IMR-90 (cell line): ENCODE measurements at regions not wholly inside any gene's neighbourhood (a gene's known extent, or its start where the extent isn't known, plus 50 kb on each side); places are given as distances from the start of the nearest gene placed in this dataset.

ENCODE experiments used
- ATAC-seq: fragments of 200-7000 bp; cut with Tn5 transposase; 2 replicates; pipeline ENCODE4 v1.9.1; 2020; ENCODE audit warnings: low read depth, mild to moderate bottlenecking, moderate library complexity
- BruUV-seq: library from RNA; stranded (reverse); fragments of 400-500 nt; replicated peaks from 2 replicates; lab custom pipeline; 2021; lab: Mats Ljungman, UMichigan
- CTCF ChIA-PET: fragments of 300-600 bp; formaldehyde crosslinking; extraction: SDS; loops from one replicate; lab custom pipeline; 2021; ENCODE audit warnings: antibody characterized with exemption; lab: Yijun Ruan, JAX
- POLR2A ChIA-PET: fragments of 300-600 bp; sonication (Branson Sonifier 250); formaldehyde crosslinking; loops from one replicate; lab custom pipeline; 2022; ENCODE audit warnings: antibody characterized with exemption; ENCODE audit not compliant: unreplicated experiment; lab: Charles Lee
- DNase-seq: peaks from one replicate; pipeline ENCODE4 v3.0.0; 2013
- H2AFZ ChIP-seq: replicated peaks from 2 replicates; pipeline ENCODE3; 2013; ENCODE audit warnings: low read length, mild to moderate bottlenecking; ENCODE audit not compliant: poor library complexity
- H2AK5ac ChIP-seq: 2 replicates; pipeline ENCODE4 v1.6.1; 2013; ENCODE audit warnings: low read depth, low read length, inconsistent platforms
- H2AK9ac ChIP-seq: replicated peaks from 2 replicates; pipeline ENCODE3; 2013; ENCODE audit warnings: mild to moderate bottlenecking, low read depth, low read length, moderate library complexity; ENCODE audit not compliant: poor library complexity
- H2BK120ac ChIP-seq: 2 replicates; pipeline ENCODE4 v1.6.1; 2013; ENCODE audit warnings: low read depth, low read length, inconsistent platforms
- H2BK15ac ChIP-seq: 3 replicates; pipeline ENCODE4 v1.6.1; 2013; ENCODE audit warnings: low read depth, low read length, inconsistent platforms
- H2BK20ac ChIP-seq: 2 replicates; pipeline ENCODE4 v1.6.1; 2013; ENCODE audit warnings: low read depth, mild to moderate bottlenecking, inconsistent platforms, low read length, moderate library complexity
- H2BK5ac ChIP-seq: 2 replicates; pipeline ENCODE4 v1.6.1; 2013; ENCODE audit warnings: mild to moderate bottlenecking, low read depth, low read length, inconsistent platforms; ENCODE audit not compliant: poor library complexity, severe bottlenecking
- H3K14ac ChIP-seq: replicated peaks from 2 replicates; pipeline ENCODE4 v1.6.1; 2013; ENCODE audit warnings: low read depth, low read length, inconsistent platforms
- H3K18ac ChIP-seq: 2 replicates; pipeline ENCODE4 v1.6.1; 2013; ENCODE audit warnings: low read depth, low read length, control low read depth
- H3K23ac ChIP-seq: 2 replicates; pipeline ENCODE4 v1.6.1; 2013; ENCODE audit warnings: low read depth, low read length, inconsistent platforms
- H3K27ac ChIP-seq: 2 replicates; pipeline ENCODE4 v1.5.1; 2013; ENCODE audit warnings: mild to moderate bottlenecking, control low read depth, low read length; ENCODE audit not compliant: insufficient read depth
- H3K27me3 ChIP-seq: 2 replicates; pipeline ENCODE4 v1.6.1; 2013; ENCODE audit warnings: low read length; ENCODE audit not compliant: control insufficient read depth, insufficient read depth
- H3K36me3 ChIP-seq: 2 replicates; pipeline ENCODE4 v1.6.1; 2013; ENCODE audit warnings: low read length, mixed read lengths; ENCODE audit not compliant: control insufficient read depth, insufficient read depth
- H3K4ac ChIP-seq: 2 replicates; pipeline ENCODE4 v1.6.1; 2013; ENCODE audit warnings: low read depth, low read length, inconsistent platforms
- H3K4me1 ChIP-seq: 2 replicates; pipeline ENCODE4 v1.6.1; 2013; ENCODE audit warnings: low read length, mixed read lengths; ENCODE audit not compliant: control insufficient read depth, insufficient read depth
- H3K4me2 ChIP-seq: 2 replicates; pipeline ENCODE4 v1.6.1; 2013; ENCODE audit warnings: low read depth, mild to moderate bottlenecking, control low read depth, low read length, moderate library complexity
- H3K4me3 ChIP-seq: 2 replicates; pipeline ENCODE4 v1.5.1; 2013; ENCODE audit warnings: low read depth, mild to moderate bottlenecking, control low read depth, low read length, moderate library complexity; ENCODE audit not compliant: insufficient read depth
- H3K56ac ChIP-seq: 2 replicates; pipeline ENCODE4 v1.6.1; 2013; ENCODE audit warnings: low read length, inconsistent platforms; ENCODE audit not compliant: insufficient read depth; ENCODE audit errors: extremely low read depth
- H3K79me1 ChIP-seq, 2 experiments: 2 replicates each; pipeline ENCODE4 v1.6.1; 2013; ENCODE audit warnings: low read length in 2 of 2, inconsistent platforms in 1 of 2, low read depth in 1 of 2
- H3K9ac ChIP-seq: 2 replicates; pipeline ENCODE4 v1.6.1; 2013; ENCODE audit warnings: low read depth, low read length, control low read depth
- H3K9me1 ChIP-seq: 2 replicates; pipeline ENCODE4 v1.6.1; 2013; ENCODE audit warnings: low read length, inconsistent platforms; ENCODE audit not compliant: insufficient read depth
- H3K9me3 ChIP-seq: 2 replicates; pipeline ENCODE4 v1.6.1; 2013; ENCODE audit warnings: low read length; ENCODE audit not compliant: control insufficient read depth, insufficient read depth
- H4K20me1 ChIP-seq: 2 replicates; pipeline ENCODE4 v1.6.1; 2013; ENCODE audit warnings: low read length, inconsistent platforms; ENCODE audit not compliant: insufficient read depth
- H4K5ac ChIP-seq: 2 replicates; pipeline ENCODE4 v1.6.1; 2013; ENCODE audit warnings: mild to moderate bottlenecking, low read depth, low read length, control low read depth
- H4K8ac ChIP-seq, 2 experiments: 2 replicates each; pipeline ENCODE4 v1.6.1; 2013; ENCODE audit warnings: low read depth in 2 of 2, low read length in 2 of 2, control low read depth in 1 of 2, inconsistent platforms in 1 of 2
- H4K91ac ChIP-seq: 2 replicates; pipeline ENCODE4 v1.6.1; 2013; ENCODE audit warnings: low read depth, low read length, inconsistent platforms; ENCODE audit not compliant: insufficient read depth
- BHLHE40 ChIP-seq: fragments of 150-350 bp; IDR thresholded peaks from 2 replicates; pipeline ENCODE4 v1.6.1; 2016; ENCODE audit warnings: mild to moderate bottlenecking, low read depth, low read length
- CEBPB ChIP-seq: IDR thresholded peaks from 2 replicates; pipeline ENCODE4 v1.6.1; 2012; ENCODE audit warnings: low read depth, low read length, improper control_type of control experiment
- CHD1 ChIP-seq: IDR thresholded peaks from 2 replicates; pipeline ENCODE4 v1.6.1; 2012; ENCODE audit warnings: low read depth, low read length, improper control_type of control experiment
- FOS ChIP-seq: fragments of 150-350 bp; IDR thresholded peaks from 2 replicates; pipeline ENCODE4 v1.6.1; 2016; ENCODE audit warnings: low read depth, low read length
- MAFK ChIP-seq: IDR thresholded peaks from 2 replicates; pipeline ENCODE4 v1.6.1; 2012; ENCODE audit warnings: low read depth, low read length, improper control_type of control experiment
- MAZ ChIP-seq: IDR thresholded peaks from 2 replicates; pipeline ENCODE4 v1.6.1; 2012; ENCODE audit warnings: low read depth, mild to moderate bottlenecking, low read length, improper control_type of control experiment, moderate library complexity, borderline replicate concordance
- MXI1 ChIP-seq: IDR thresholded peaks from 2 replicates; pipeline ENCODE4 v1.6.1; 2012; ENCODE audit warnings: low read depth, mild to moderate bottlenecking, low read length, moderate library complexity, borderline replicate concordance
- NFE2L2 ChIP-seq: fragments of 150-350 bp; IDR thresholded peaks from 2 replicates; pipeline ENCODE4 v1.6.1; 2016; ENCODE audit warnings: low read depth, mild to moderate bottlenecking, low read length
- POLR2A ChIP-seq: IDR thresholded peaks from 2 replicates; pipeline ENCODE4 v1.6.1; 2012; ENCODE audit warnings: mild to moderate bottlenecking, low read depth, low read length
- RAD21 ChIP-seq: IDR thresholded peaks from 2 replicates; pipeline ENCODE4 v1.6.1; 2012; ENCODE audit warnings: low read length, improper control_type of control experiment
- RCOR1 ChIP-seq: IDR thresholded peaks from 2 replicates; pipeline ENCODE4 v1.6.1; 2012; ENCODE audit warnings: mild to moderate bottlenecking, low read length, improper control_type of control experiment; ENCODE audit not compliant: insufficient replicate concordance
- RFX5 ChIP-seq: IDR thresholded peaks from 2 replicates; pipeline ENCODE4 v1.8.0; 2012; ENCODE audit warnings: low read depth, mild to moderate bottlenecking, low read length, moderate library complexity
- SMC3 ChIP-seq: fragments of 150-350 bp; IDR thresholded peaks from 2 replicates; pipeline ENCODE4 v1.6.1; 2016; ENCODE audit warnings: low read depth, mild to moderate bottlenecking, antibody characterized with exemption, low read length, moderate library complexity
- WGBS, 2 experiments: methylation state at CpG; one replicate each; pipeline versions ENCODE4 v1.1.5 to v1.1.7; 2013; ENCODE audit warnings: missing lambda C conversion rate in 2 of 2; ENCODE audit not compliant: insufficient read length in 1 of 2; ENCODE audit errors: extremely low coverage in 2 of 2; 5-methylcytosine and 5-hydroxymethylcytosine counted together
- dilution Hi-C: fragments of 300-500 bp; cut with HindIII; formaldehyde crosslinking; loops from one replicate; pipeline ENCODE4 v1.14.3; 2018; ENCODE audit warnings: low sequenced_read_pairs; ENCODE audit not compliant: unreplicated experiment
- in situ Hi-C: fragments of 300-500 bp; cut with MboI; formaldehyde crosslinking; loops from 3 replicates; pipeline ENCODE4 v1.14.3; 2019; ENCODE audit warnings: low sequenced_read_pairs, inconsistent platforms, mixed read lengths
- intact Hi-C: fragments of 100-400 bp; cut with micrococcal nuclease; formaldehyde crosslinking; loops from 2 replicates; pipeline ENCODE4 v1.10.0; 2022
- TF ChIP-seq, protein P1 (sequence below): fragments of 150-350 bp; IDR thresholded peaks from 2 replicates; pipeline ENCODE4 v1.6.1; 2016; ENCODE audit warnings: low read depth, mild to moderate bottlenecking, low read length, moderate library complexity, borderline replicate concordance
- TF ChIP-seq, protein P2 (sequence below): conservative IDR thresholded peaks from 2 replicates; pipeline ENCODE4 v1.5.1; 2012; ENCODE audit warnings: mild to moderate bottlenecking, low read depth, low read length, improper control_type of control experiment
- TF ChIP-seq, protein P3 (sequence below): fragments of 150-350 bp; IDR thresholded peaks from 2 replicates; pipeline ENCODE4 v1.6.1; 2017; ENCODE audit warnings: mild to moderate bottlenecking, antibody characterized with exemption, low read length, low read depth

DNA sequence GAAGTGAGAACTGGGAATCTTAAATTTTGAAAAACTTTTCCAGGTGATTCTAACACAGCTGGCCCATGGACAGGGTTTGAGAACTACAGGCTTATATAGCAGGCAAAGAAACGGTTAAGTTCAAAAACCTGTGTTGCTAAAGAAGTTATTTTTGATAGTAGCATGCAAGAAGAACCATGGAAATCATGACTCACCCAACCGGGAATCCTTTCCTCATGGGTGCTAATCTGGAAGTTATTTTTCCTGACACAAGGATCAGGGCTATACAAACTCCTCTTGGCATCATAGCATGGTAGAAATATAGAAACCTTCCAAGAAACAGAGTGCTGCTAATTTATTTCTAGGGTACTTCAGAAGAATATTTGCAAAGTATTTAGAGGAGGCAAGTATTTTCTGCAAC, 588.7 kb downstream of the CCER1 start:
- Histone ChIP-seq H3K4ac (no peak overlapping the region), H4K20me1 (no peaks in the 10 kb centered on the region), H3K79me1 (no peaks in the 10 kb centered on the region), H4K5ac (no peak overlapping the region), H3K9me1 (no peaks in the 10 kb centered on the region), H3K4me1 (no peaks in the 10 kb centered on the region), H3K27me3 (no peaks in the 10 kb centered on the region), H3K9ac (no peak overlapping the region), H2AFZ (no peak overlapping the region), H3K4me2 (no peak overlapping the region), H3K56ac (no peak overlapping the region), H4K91ac (no peak overlapping the region), H2AK5ac (no peak overlapping the region), H3K18ac (no peak overlapping the region), H2BK5ac (no peak overlapping the region), H2BK20ac (no peak overlapping the region), H2AK9ac (no peak overlapping the region), H3K23ac (no peak overlapping the region), H3K4me3 (no peak overlapping the region), H3K14ac (no peak overlapping the region), H3K27ac (no peak overlapping the region), H3K9me3 (no peaks in the 10 kb centered on the region), H4K8ac (no peak overlapping the region), H3K36me3 (no peaks in the 10 kb centered on the region), H2BK120ac (no peak overlapping the region), H2BK15ac (no peak overlapping the region)
- DNase-seq (peak; percentile 36), ATAC-seq (no peak)
- WGBS, 2 experiments, result no CpG with 5 or more reads among the region's 2 CpGs
- no TSS peak for BruUV-seq
- dilution Hi-C loops, result no loop called here
- CTCF ChIA-PET, result no interaction called here
- intact Hi-C loops, result no loop called here
- in situ Hi-C loops, result no loop called here
- TF ChIP-seq, protein P1, sequence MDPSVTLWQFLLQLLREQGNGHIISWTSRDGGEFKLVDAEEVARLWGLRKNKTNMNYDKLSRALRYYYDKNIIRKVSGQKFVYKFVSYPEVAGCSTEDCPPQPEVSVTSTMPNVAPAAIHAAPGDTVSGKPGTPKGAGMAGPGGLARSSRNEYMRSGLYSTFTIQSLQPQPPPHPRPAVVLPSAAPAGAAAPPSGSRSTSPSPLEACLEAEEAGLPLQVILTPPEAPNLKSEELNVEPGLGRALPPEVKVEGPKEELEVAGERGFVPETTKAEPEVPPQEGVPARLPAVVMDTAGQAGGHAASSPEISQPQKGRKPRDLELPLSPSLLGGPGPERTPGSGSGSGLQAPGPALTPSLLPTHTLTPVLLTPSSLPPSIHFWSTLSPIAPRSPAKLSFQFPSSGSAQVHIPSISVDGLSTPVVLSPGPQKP, result no peak
- no peak for TF ChIP-seq CHD1
- no peak for TF ChIP-seq MAFK
- no peak for TF ChIP-seq RAD21
- TF ChIP-seq, protein P2, sequence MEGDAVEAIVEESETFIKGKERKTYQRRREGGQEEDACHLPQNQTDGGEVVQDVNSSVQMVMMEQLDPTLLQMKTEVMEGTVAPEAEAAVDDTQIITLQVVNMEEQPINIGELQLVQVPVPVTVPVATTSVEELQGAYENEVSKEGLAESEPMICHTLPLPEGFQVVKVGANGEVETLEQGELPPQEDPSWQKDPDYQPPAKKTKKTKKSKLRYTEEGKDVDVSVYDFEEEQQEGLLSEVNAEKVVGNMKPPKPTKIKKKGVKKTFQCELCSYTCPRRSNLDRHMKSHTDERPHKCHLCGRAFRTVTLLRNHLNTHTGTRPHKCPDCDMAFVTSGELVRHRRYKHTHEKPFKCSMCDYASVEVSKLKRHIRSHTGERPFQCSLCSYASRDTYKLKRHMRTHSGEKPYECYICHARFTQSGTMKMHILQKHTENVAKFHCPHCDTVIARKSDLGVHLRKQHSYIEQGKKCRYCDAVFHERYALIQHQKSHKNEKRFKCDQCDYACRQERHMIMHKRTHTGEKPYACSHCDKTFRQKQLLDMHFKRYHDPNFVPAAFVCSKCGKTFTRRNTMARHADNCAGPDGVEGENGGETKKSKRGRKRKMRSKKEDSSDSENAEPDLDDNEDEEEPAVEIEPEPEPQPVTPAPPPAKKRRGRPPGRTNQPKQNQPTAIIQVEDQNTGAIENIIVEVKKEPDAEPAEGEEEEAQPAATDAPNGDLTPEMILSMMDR, result no peak
- TF ChIP-seq, protein P3, sequence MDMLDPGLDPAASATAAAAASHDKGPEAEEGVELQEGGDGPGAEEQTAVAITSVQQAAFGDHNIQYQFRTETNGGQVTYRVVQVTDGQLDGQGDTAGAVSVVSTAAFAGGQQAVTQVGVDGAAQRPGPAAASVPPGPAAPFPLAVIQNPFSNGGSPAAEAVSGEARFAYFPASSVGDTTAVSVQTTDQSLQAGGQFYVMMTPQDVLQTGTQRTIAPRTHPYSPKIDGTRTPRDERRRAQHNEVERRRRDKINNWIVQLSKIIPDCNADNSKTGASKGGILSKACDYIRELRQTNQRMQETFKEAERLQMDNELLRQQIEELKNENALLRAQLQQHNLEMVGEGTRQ, result no peak
- no peak for TF ChIP-seq BHLHE40
- no peak for TF ChIP-seq MXI1
- no peak for TF ChIP-seq NFE2L2
- TF ChIP-seq FOS, result no peak
- no peak for TF ChIP-seq CEBPB
- no peak for TF ChIP-seq RCOR1
- no peak for TF ChIP-seq SMC3
- no peak for TF ChIP-seq RFX5
- no peak for TF ChIP-seq MAZ
- no peak for TF ChIP-seq POLR2A
- POLR2A ChIA-PET, result no interaction called here
